AG04449 (cell line): ENCODE measurements at regions not wholly inside any gene's neighbourhood (a gene's known extent, or its start where the extent isn't known, plus 50 kb on each side); places are given as distances from the start of the nearest gene placed in this dataset.

Experiments used
- CTCF ChIA-PET: fragments of 350-600 bp; formaldehyde crosslinking; extraction: SDS; loops from one replicate; lab custom pipeline; 2021; ENCODE audit warnings: antibody characterized with exemption; lab: Yijun Ruan, JAX
- POLR2A ChIA-PET: fragments of 400-600, 350-600 bp; formaldehyde crosslinking; extraction: SDS; loops from one replicate; lab custom pipeline; 2020; ENCODE audit warnings: antibody characterized with exemption, inconsistent platforms; lab: Yijun Ruan, JAX
- DNase-seq: peaks from one replicate; pipeline ENCODE4 v3.0.0-alpha.2; 2010; ENCODE audit warnings: low read depth, low spot score
- H3K4me3 ChIP-seq: 2 replicates; pipeline ENCODE4 v1.5.1; 2011; ENCODE audit warnings: low read depth, mild to moderate bottlenecking, control low read depth, low read length
- TF ChIP-seq, protein P1 (sequence below): IDR thresholded peaks from one replicate; pipeline ENCODE4 v1.5.1; 2011; ENCODE audit warnings: mild to moderate bottlenecking, moderate library complexity, low read length, control low read depth, inconsistent platforms; ENCODE audit not compliant: insufficient read depth; ENCODE audit errors: missing control alignments

DNA sequence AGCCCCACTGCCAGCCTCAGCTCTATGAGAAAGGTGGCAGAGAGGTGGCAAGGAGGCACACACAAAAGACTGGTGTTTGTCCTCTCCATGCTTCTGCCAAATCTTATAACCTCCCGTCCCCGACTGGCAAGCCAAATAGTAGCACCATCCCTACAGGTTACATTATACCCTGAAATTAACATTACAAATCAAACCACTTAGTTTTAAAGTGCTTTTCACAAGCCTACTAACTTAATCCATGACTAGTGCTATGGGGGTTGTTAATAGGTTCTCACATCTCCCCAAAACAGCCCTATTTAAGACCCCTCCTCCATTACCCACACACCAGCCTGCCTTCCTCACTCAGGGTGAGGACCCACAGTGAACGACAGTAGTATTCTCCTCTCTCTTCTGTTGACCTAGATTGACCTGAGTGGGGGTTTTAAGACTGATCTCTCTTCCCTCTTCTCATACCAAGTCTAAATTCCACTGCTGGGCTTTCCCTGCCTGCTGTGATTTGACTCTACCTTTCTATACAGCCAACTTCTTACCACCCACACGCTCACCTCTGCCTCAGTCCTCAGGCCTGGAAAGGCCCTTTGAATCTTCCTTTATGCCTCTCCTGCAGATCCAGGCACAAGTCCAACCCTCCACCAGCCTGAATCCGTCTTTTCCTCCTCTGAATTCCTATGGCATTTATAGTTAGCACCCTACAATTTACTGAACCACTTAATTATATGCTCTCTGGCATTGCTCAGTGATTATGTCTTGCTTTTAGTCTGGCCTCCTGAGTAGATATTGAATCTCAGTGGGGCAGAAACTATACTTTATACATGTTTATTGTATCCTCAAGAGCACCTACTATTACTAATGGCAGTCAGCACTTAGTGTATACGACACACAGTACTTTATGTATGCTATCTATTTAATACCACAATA, 116.1 kb downstream of the TMEM174 start:
- no peak overlapping the region for H3K4me3 ChIP-seq
- POLR2A ChIA-PET, result no interaction called here
- TF ChIP-seq, protein P1, sequence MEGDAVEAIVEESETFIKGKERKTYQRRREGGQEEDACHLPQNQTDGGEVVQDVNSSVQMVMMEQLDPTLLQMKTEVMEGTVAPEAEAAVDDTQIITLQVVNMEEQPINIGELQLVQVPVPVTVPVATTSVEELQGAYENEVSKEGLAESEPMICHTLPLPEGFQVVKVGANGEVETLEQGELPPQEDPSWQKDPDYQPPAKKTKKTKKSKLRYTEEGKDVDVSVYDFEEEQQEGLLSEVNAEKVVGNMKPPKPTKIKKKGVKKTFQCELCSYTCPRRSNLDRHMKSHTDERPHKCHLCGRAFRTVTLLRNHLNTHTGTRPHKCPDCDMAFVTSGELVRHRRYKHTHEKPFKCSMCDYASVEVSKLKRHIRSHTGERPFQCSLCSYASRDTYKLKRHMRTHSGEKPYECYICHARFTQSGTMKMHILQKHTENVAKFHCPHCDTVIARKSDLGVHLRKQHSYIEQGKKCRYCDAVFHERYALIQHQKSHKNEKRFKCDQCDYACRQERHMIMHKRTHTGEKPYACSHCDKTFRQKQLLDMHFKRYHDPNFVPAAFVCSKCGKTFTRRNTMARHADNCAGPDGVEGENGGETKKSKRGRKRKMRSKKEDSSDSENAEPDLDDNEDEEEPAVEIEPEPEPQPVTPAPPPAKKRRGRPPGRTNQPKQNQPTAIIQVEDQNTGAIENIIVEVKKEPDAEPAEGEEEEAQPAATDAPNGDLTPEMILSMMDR, result no peak
- DNase-seq, result no peak
- CTCF ChIA-PET, result interaction anchor here (1.2 to 2.2 kb wide), 5 partner anchors 10 to 73 kb away, joined by 4 to 9 read pairs (median 5); no protein-coding TSS in a partner anchor

GRCh38 chr5:73286896-73287295, 113.9 kb downstream of the TMEM174 start:
- CTCF ChIA-PET, result interaction anchor here (0.6 to 1.5 kb wide), 2 partner anchors 10 to 70 kb away, joined by 3 to 4 read pairs; no protein-coding TSS in a partner anchor
- no peak for DNase-seq
- no peak overlapping the region for H3K4me3 ChIP-seq
- POLR2A ChIA-PET, result interaction anchor here (0.5 kb wide), 1 partner anchor 291 kb away, joined by 6 read pairs; no protein-coding TSS in a partner anchor
- TF ChIP-seq, protein P1, result no peak

- TF ChIP-seq, protein P1, result no peak
- ChIA-PET POLR2A (no interaction called here), CTCF (interaction anchor here (0.6 to 0.8 kb wide), 2 partner anchors 10 to 69 kb away, joined by 3 to 4 read pairs; no protein-coding TSS in a partner anchor)
- DNase-seq, result no peak
- no peak overlapping the region for H3K4me3 ChIP-seq
Observed at GRCh38 chr5:73284985-73285384, 112.0 kb downstream of the TMEM174 start.

GRCh38 chr5:73284220-73284795, 111.3 kb downstream of the TMEM174 start:
- H3K4me3 ChIP-seq, result no peak overlapping the region
- no peak for DNase-seq
- ChIA-PET CTCF (interaction anchor here (0.6 to 0.8 kb wide), 2 partner anchors 9 to 68 kb away, joined by 3 to 4 read pairs; no protein-coding TSS in a partner anchor), POLR2A (no interaction called here)
- TF ChIP-seq, protein P1, result no peak

DNA sequence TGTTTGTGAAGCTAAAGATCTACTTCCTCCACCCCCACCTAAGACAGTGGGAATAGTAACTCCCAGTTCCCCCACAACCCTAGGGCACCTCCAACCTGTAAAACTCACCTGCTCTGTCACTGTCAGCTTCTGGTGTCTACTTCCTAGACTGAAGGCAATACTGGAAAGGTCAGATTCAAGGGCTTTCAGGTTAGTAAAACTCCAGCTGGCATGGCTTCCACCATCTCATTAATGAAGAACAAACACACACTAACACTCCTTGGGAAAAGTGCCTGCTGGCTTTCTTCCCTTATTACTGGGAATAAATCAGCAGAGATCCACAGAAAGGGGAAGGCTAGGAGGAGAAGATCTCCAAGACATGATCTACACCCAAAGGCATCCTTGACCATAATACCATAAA, 109.9 kb downstream of the TMEM174 start:
- no peak overlapping the region for H3K4me3 ChIP-seq
- no peak for DNase-seq
- TF ChIP-seq, protein P1, result no peak
- ChIA-PET CTCF (interaction anchor here (0.6 to 3.3 kb wide), 4 partner anchors 8 to 169 kb away, joined by 3 to 15 read pairs (median 4); no protein-coding TSS in a partner anchor), POLR2A (no interaction called here)
